22Rv1 (cell line): ENCODE measurements at regions not wholly inside any gene's neighbourhood (a gene's known extent, or its start where the extent isn't known, plus 50 kb on each side); places are given as distances from the start of the nearest gene placed in this dataset.

ENCODE experiments used
- H3K27ac ChIP-seq: fragments of 450-650 bp; 2 replicates; pipeline ENCODE4 v1.5.1; 2017
- CTCF ChIP-seq: fragments of 450-650 bp; IDR thresholded peaks from 2 replicates; pipeline ENCODE4 v1.5.1; 2017; ENCODE audit warnings: mild to moderate bottlenecking
- ZFX ChIP-seq: fragments of 450-650 bp; IDR thresholded peaks from 2 replicates; pipeline ENCODE4 v1.6.1; 2017; ENCODE audit warnings: antibody characterized with exemption, borderline replicate concordance

DNA sequence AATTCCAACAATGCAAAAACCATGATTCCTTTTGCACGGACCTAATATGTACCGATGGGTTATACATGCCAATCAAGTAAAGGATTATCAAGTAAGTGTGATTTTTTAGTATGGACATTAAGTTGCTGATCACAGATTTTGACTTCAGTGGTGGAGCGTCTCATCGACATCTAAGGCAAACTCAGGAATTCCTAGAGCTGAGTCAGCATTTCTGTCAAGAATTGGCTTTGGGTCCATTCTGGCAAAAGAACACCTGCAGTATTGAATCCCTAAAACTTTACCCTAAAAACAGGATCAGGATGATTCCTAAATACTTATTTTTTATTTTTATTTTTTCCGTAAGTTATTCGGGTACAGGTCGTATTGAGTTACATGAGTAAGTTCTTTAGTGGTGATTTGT is 83.6 kb downstream of the HPGD start:
- TF ChIP-seq ZFX (no peak), CTCF (no peak)
- no peak overlapping the region for H3K27ac ChIP-seq

DNA sequence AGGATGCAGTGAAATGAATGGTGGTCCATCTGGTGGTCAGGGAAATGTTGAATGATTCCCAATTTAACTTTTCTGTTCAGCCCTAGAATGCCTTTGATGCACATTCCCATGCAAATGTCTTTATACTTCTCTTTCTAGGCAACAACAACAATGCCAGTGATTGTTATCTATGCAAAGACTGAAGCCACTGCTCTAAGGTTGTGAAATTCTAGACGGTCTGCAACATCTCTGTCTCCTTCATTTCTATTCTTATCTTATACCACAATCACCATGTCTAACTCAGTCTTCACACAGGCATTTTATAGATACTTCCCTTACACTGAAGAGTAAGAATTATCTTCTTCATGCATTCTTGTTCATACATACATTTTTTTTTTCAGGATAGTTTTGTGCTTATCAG is 84.5 kb downstream of the HPGD start:
- no peak overlapping the region for H3K27ac ChIP-seq
- no peak for TF ChIP-seq CTCF
- no peak for TF ChIP-seq ZFX

GRCh38 chr4:174437324-174437723 is 85.0 kb downstream of the HPGD start:
- no peak for TF ChIP-seq ZFX
- no peak overlapping the region for H3K27ac ChIP-seq

GRCh38 chr4:174436377-174436776 is 85.9 kb downstream of the HPGD start:
- no peak overlapping the region for H3K27ac ChIP-seq
- TF ChIP-seq ZFX (no peak), CTCF (no peak)

DNA sequence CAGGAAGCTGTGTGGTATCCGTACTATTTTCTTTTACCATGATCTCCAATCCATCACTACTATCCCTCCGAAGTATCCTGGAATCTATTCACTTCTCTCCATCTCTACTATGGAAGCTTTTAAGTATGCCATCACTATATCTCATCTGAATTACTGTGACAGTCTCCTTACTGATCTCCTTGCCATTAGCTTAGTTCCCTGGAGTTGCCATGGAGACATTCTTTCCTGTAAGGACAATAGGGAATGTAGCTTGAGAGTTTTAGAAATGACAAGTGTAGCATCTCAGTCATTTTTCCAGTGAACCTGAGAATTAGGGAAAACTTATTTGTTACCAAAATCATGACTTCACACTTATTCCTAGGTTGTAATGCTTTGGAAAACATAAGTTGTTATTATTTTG is 86.3 kb downstream of the HPGD start:
- no peak for TF ChIP-seq ZFX
- no peak overlapping the region for H3K27ac ChIP-seq

GRCh38 chr4:174434455-174434854 is 87.8 kb downstream of the HPGD start:
- H3K27ac ChIP-seq = no peak overlapping the region
- TF ChIP-seq CTCF (no peak), ZFX (no peak)

- TF ChIP-seq CTCF (no peak), ZFX (no peak)
- no peak overlapping the region for H3K27ac ChIP-seq
Measured at GRCh38 chr4:174430576-174430975, 91.7 kb downstream of the HPGD start.

GRCh38 chr4:174429701-174430410 is 92.4 kb downstream of the HPGD start:
- no peak overlapping the region for H3K27ac ChIP-seq
- TF ChIP-seq CTCF (no peak), ZFX (no peak)
